Stimulated activated naive B cell treated with anti-CD40 and anti-IgM and Interleukin-4, amounts not matched to agents 10 μg/mL and 1 μg/mL and 100 μg/mL, for 72 hours (primary cell): ENCODE measurements at regions not wholly inside any gene's neighbourhood (a gene's known extent, or its start where the extent isn't known, plus 50 kb on each side); places are given as distances from the start of the nearest gene placed in this dataset.

Experiments
- ATAC-seq, 2 donors: fragments of 150-1000 bp; cut with Tn5 transposase; replicated peaks; 2 replicates each; pipeline ENCODE4 v1.10.0; 2021; ENCODE audit warnings: moderate library complexity in 1 of 2
- DNase-seq: peaks from one replicate; pipeline ENCODE4 v3.0.0; 2021
- H3K27ac Mint-ChIP-seq: one replicate; pipeline ENCODE4 v1.8.0; 2022; ENCODE audit warnings: mild to moderate bottlenecking, mixed read lengths
- H3K27me3 Mint-ChIP-seq, 2 donors: one replicate each; pipeline ENCODE4 v1.8.0; 2022; ENCODE audit warnings: mixed read lengths in 2 of 2
- H3K36me3 Mint-ChIP-seq, 2 donors: one replicate each; pipeline ENCODE4 v1.8.0; 2022; ENCODE audit warnings: mixed read lengths in 2 of 2, mild to moderate bottlenecking in 1 of 2
- H3K4me1 Mint-ChIP-seq, 2 donors: one replicate each; pipeline ENCODE4 v1.8.0; 2022; ENCODE audit warnings: mixed read lengths in 2 of 2, mild to moderate bottlenecking in 1 of 2
- H3K4me3 Mint-ChIP-seq, 2 donors: one replicate each; pipeline ENCODE4 v1.8.0; 2022; ENCODE audit warnings: mild to moderate bottlenecking in 2 of 2, mixed read lengths in 2 of 2, moderate library complexity in 1 of 2
- H3K9me3 Mint-ChIP-seq, 2 donors: one replicate each; pipeline ENCODE4 v1.8.0; 2022; ENCODE audit warnings: mixed read lengths in 2 of 2, mild to moderate bottlenecking in 1 of 2

GRCh38 chr5:98111686-98112085 lies 661.8 kb upstream of the RGMB start:
- no peak overlapping the region for H3K4me3 Mint-ChIP-seq
- no peak for ATAC-seq

GRCh38 chr5:98121036-98121936 lies 652.2 kb upstream of the RGMB start:
- Mint-ChIP-seq H3K27me3 (no peaks in the 10 kb centered on the region), H3K4me1 (no peaks in the 10 kb centered on the region)
- no peak for ATAC-seq

More at GRCh38 chr5:98111686-98112085, 661.8 kb upstream of the RGMB start:
- H3K27ac Mint-ChIP-seq = no peak overlapping the region
- H3K9me3 Mint-ChIP-seq = peaks cover 7 to 11% of the 10 kb centered on the region in 2 donors
- no peaks in the 10 kb centered on the region for H3K4me1 Mint-ChIP-seq
- DNase-seq = no peak
- no peaks in the 10 kb centered on the region for H3K27me3 Mint-ChIP-seq
- no peaks in the 10 kb centered on the region for H3K36me3 Mint-ChIP-seq

GRCh38 chr5:98128271-98128670 lies 645.2 kb upstream of the RGMB start:
- Mint-ChIP-seq H3K27me3 (no peaks in the 10 kb centered on the region), H3K36me3 (no peaks in the 10 kb centered on the region), H3K4me1 (no peaks in the 10 kb centered on the region), H3K27ac (no peak overlapping the region), H3K4me3 (no peak overlapping the region), H3K9me3 (peaks cover 0 to 2% of the 10 kb centered on the region in 2 donors)
- no peak for ATAC-seq
- DNase-seq = no peak

More at GRCh38 chr5:98121036-98121936, 652.2 kb upstream of the RGMB start:
- H3K4me3 Mint-ChIP-seq = no peak overlapping the region
- peaks cover 4 to 7% of the 10 kb centered on the region in 2 donors for H3K9me3 Mint-ChIP-seq
- no peaks in the 10 kb centered on the region for H3K36me3 Mint-ChIP-seq
- H3K27ac Mint-ChIP-seq = no peak overlapping the region
- no peak for DNase-seq

GRCh38 chr5:98128846-98129245 lies 644.6 kb upstream of the RGMB start:
- Mint-ChIP-seq H3K9me3 (peaks cover 0 to 2% of the 10 kb centered on the region in 2 donors), H3K27me3 (no peaks in the 10 kb centered on the region), H3K4me1 (no peaks in the 10 kb centered on the region), H3K36me3 (no peaks in the 10 kb centered on the region), H3K27ac (no peak overlapping the region), H3K4me3 (no peak overlapping the region)
- DNase-seq (no peak), ATAC-seq (no peak)

- no peak for DNase-seq
- H3K27me3 Mint-ChIP-seq = no peaks in the 10 kb centered on the region
- peaks cover 0 to 2% of the 10 kb centered on the region in 2 donors for H3K9me3 Mint-ChIP-seq
- no peak overlapping the region for H3K27ac Mint-ChIP-seq
- no peaks in the 10 kb centered on the region for H3K36me3 Mint-ChIP-seq
- no peaks in the 10 kb centered on the region for H3K4me1 Mint-ChIP-seq
- no peak for ATAC-seq
- H3K4me3 Mint-ChIP-seq = no peak overlapping the region
Measured at GRCh38 chr5:98130261-98131035, 643.0 kb upstream of the RGMB start.

GRCh38 chr5:98144116-98144515 lies 629.3 kb upstream of the RGMB start:
- ATAC-seq (no peak), DNase-seq (no peak)
- H3K9me3 Mint-ChIP-seq = peaks cover 0 to 3% of the 10 kb centered on the region in 2 donors
- no peaks in the 10 kb centered on the region for H3K27me3 Mint-ChIP-seq
- no peaks in the 10 kb centered on the region for H3K36me3 Mint-ChIP-seq
- H3K4me3 Mint-ChIP-seq = no peak overlapping the region
- H3K27ac Mint-ChIP-seq = no peak overlapping the region
- no peaks in the 10 kb centered on the region for H3K4me1 Mint-ChIP-seq

GRCh38 chr5:98144710-98145109 lies 628.8 kb upstream of the RGMB start:
- Mint-ChIP-seq H3K4me3 (no peak overlapping the region), H3K27me3 (no peaks in the 10 kb centered on the region), H3K9me3 (peaks cover 0 to 3% of the 10 kb centered on the region in 2 donors), H3K36me3 (no peaks in the 10 kb centered on the region), H3K27ac (no peak overlapping the region), H3K4me1 (no peaks in the 10 kb centered on the region)
- ATAC-seq (no peak), DNase-seq (no peak)

GRCh38 chr5:98157368-98157767 lies 616.1 kb upstream of the RGMB start:
- no peaks in the 10 kb centered on the region for H3K36me3 Mint-ChIP-seq
- no peak overlapping the region for H3K4me3 Mint-ChIP-seq
- DNase-seq (no peak), ATAC-seq (no peak)
- H3K4me1 Mint-ChIP-seq = no peaks in the 10 kb centered on the region
- no peaks in the 10 kb centered on the region for H3K9me3 Mint-ChIP-seq
- no peaks in the 10 kb centered on the region for H3K27me3 Mint-ChIP-seq
- no peak overlapping the region for H3K27ac Mint-ChIP-seq

GRCh38 chr5:98158440-98158839 lies 615.0 kb upstream of the RGMB start:
- no peak overlapping the region for H3K27ac Mint-ChIP-seq
- no peaks in the 10 kb centered on the region for H3K4me1 Mint-ChIP-seq
- ATAC-seq = no peak
- no peak overlapping the region for H3K4me3 Mint-ChIP-seq
- H3K9me3 Mint-ChIP-seq = no peaks in the 10 kb centered on the region
- no peak for DNase-seq
- no peaks in the 10 kb centered on the region for H3K36me3 Mint-ChIP-seq
- no peaks in the 10 kb centered on the region for H3K27me3 Mint-ChIP-seq

GRCh38 chr5:98163796-98164493 lies 609.5 kb upstream of the RGMB start:
- no peaks in the 10 kb centered on the region for H3K4me1 Mint-ChIP-seq
- no peaks in the 10 kb centered on the region for H3K36me3 Mint-ChIP-seq
- no peak overlapping the region for H3K27ac Mint-ChIP-seq
- no peak overlapping the region for H3K4me3 Mint-ChIP-seq
- DNase-seq (no peak), ATAC-seq (no peak)
- H3K27me3 Mint-ChIP-seq = no peaks in the 10 kb centered on the region
- no peaks in the 10 kb centered on the region for H3K9me3 Mint-ChIP-seq

GRCh38 chr5:98168871-98169270 lies 604.6 kb upstream of the RGMB start:
- Mint-ChIP-seq H3K9me3 (no peaks in the 10 kb centered on the region), H3K4me1 (no peaks in the 10 kb centered on the region), H3K4me3 (no peak overlapping the region), H3K36me3 (no peaks in the 10 kb centered on the region), H3K27ac (no peak overlapping the region), H3K27me3 (no peaks in the 10 kb centered on the region)
- DNase-seq (no peak), ATAC-seq (no peak)

GRCh38 chr5:98170994-98171393 lies 602.5 kb upstream of the RGMB start:
- H3K4me3 Mint-ChIP-seq = no peak overlapping the region
- ATAC-seq = no peak

GRCh38 chr5:98173334-98173733 lies 600.1 kb upstream of the RGMB start:
- ATAC-seq (no peak), DNase-seq (no peak)
- Mint-ChIP-seq H3K4me1 (no peaks in the 10 kb centered on the region), H3K9me3 (peaks cover 0 to 2% of the 10 kb centered on the region in 2 donors), H3K27ac (no peak overlapping the region), H3K27me3 (no peaks in the 10 kb centered on the region), H3K36me3 (no peaks in the 10 kb centered on the region), H3K4me3 (no peak overlapping the region)

More at GRCh38 chr5:98170994-98171393, 602.5 kb upstream of the RGMB start:
- no peak for DNase-seq
- Mint-ChIP-seq H3K4me1 (no peaks in the 10 kb centered on the region), H3K27ac (no peak overlapping the region), H3K9me3 (no peaks in the 10 kb centered on the region), H3K27me3 (no peaks in the 10 kb centered on the region), H3K36me3 (no peaks in the 10 kb centered on the region)

- H3K36me3 Mint-ChIP-seq = no peaks in the 10 kb centered on the region
- no peaks in the 10 kb centered on the region for H3K4me1 Mint-ChIP-seq
- H3K27ac Mint-ChIP-seq = no peak overlapping the region
- H3K27me3 Mint-ChIP-seq = no peaks in the 10 kb centered on the region
- ATAC-seq (no peak), DNase-seq (no peak)
- peaks cover 0 to 2% of the 10 kb centered on the region in 2 donors for H3K9me3 Mint-ChIP-seq
- H3K4me3 Mint-ChIP-seq = no peak overlapping the region
Measured at GRCh38 chr5:98175474-98175873, 598.0 kb upstream of the RGMB start.
